LHCN-M2 (cell line): ENCODE measurements at regions not wholly inside any gene's neighbourhood (a gene's known extent, or its start where the extent isn't known, plus 50 kb on each side); places are given as distances from the start of the nearest gene placed in this dataset.
A peak's percentile ranks its signal among the peaks of the same experiment; 100 is the strongest.
"Not testable (repeated sequence)": the region's sequence is repeated elsewhere in the genome, so short reads cannot be mapped to it uniquely, and the experiment has no call there.

Experiments
- DNase-seq: peaks from one replicate; pipeline ENCODE4 v3.0.0-alpha.2; 2012; ENCODE audit warnings: low read depth

DNA sequence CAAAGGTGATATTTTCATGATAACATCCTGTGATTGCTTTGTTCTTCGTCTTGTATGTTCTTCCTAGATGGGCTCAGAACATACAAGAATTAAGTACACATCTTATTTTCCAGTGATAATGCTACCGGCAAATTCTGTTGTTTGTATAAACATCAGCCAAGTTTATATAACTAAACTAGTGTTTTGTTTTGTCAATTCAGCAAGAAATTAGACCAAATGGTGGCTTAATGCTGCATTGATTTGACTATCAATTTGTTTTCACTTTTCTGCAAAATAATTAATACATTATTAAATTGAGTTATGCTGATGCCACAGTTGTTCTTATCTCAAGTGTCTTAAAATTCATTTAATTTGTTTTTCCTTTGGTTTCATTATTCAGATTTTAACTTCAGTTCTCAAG, 177.7 kb downstream of the OR4F29 start:
- DNase-seq: not testable (repeated sequence)

DNA sequence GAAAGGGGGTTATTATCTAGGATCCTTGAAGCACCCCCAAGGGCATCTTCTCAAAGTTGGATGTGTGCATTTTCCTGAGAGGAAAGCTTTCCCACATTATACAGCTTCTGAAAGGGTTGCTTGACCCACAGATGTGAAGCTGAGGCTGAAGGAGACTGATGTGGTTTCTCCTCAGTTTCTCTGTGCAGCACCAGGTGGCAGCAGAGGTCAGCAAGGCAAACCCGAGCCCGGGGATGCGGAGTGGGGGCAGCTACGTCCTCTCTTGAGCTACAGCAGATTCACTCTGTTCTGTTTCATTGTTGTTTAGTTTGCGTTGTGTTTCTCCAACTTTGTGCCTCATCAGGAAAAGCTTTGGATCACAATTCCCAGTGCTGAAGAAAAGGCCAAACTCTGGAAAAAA, 183.7 kb downstream of the OR4F29 start:
- peak; percentile 15 for DNase-seq
